Sigmoid colon (tissue), 4 donors: ENCODE measurements at regions not wholly inside any gene's neighbourhood (a gene's known extent, or its start where the extent isn't known, plus 50 kb on each side); places are given as distances from the start of the nearest gene placed in this dataset.

ENCODE experiments used
- EP300 ChIP-seq, 4 donors: sonication (generic); formaldehyde crosslinking; IDR thresholded peaks; one replicate each; pipeline ENCODE4 v1.6.1; 2017; ENCODE audit warnings: antibody characterized with exemption in 4 of 4
- POLR2A ChIP-seq, 2 donors: fragments of 450-650 bp; IDR thresholded peaks; one replicate each; pipeline ENCODE4 v1.6.1; 2016; ENCODE audit warnings: antibody characterized with exemption in 2 of 2, mild to moderate bottlenecking in 2 of 2, moderate library complexity in 2 of 2
- POLR2AphosphoS5 ChIP-seq, 4 donors: sonication (generic); formaldehyde crosslinking; IDR thresholded peaks; one replicate each; pipeline ENCODE4 v1.6.1; 2017; ENCODE audit warnings: antibody characterized with exemption in 4 of 4

GRCh38 chr1:219988387-219988786 lies 57.9 kb downstream of the EPRS1 start:
- TF ChIP-seq POLR2A (IDR thresholded peaks at IDR 0.05), result no peak
- no peak for TF ChIP-seq EP300 (IDR thresholded peaks at IDR 0.05)
- no peak for TF ChIP-seq POLR2AphosphoS5 (IDR thresholded peaks at IDR 0.05)
